ENCODE measurements at regions not wholly inside any gene's neighbourhood (a gene's known extent, or its start where the extent isn't known, plus 50 kb on each side); places are given as distances from the start of the nearest gene placed in this dataset.
"Not testable (repeated sequence)": the region's sequence is repeated elsewhere in the genome, so short reads cannot be mapped to it uniquely, and the experiment has no call there.

DNA sequence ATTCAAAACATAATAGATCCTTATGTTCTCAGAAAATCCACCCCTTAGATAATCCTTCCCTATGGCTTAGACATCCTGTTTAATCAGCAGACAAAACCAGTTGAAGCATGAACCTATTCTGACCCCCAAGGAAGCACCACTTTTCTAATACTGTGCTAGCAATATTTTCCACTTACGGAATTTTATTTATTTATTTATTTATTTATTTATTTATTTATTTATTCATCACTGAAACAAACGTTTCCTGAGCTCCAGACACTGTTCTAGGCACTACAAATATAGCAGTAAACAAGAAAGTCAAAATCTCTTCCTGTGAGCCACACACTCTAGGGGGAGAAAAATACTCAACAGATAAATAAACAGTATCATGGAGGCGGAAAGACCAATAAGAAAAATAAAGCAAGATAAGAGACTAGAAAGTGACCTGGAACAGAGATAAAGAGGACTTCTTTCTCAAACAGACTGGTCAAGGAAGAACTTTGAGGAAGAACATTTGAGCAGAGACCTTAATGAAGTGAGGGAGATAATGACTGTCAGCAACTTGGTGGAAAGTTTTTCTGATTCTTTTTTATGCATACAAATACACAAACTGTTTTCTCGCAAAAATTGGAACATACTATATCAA, 145.5 kb upstream of the POGK start:
- no peak overlapping the region for H3K4me3 ChIP-seq (ENCODE audit: low read length)
- H3K9me2 ChIP-seq (ENCODE audit: insufficient read depth, low read length): no peaks in the 10 kb centered on the region
- no peaks in the 10 kb centered on the region for H3K36me3 ChIP-seq (ENCODE audit: insufficient read depth, low read length)
- no peak overlapping the region for H2AFZ ChIP-seq (ENCODE audit: low read depth, low read length)
- no peak overlapping the region for H3K27ac ChIP-seq (ENCODE audit: low read length)
- no peaks in the 10 kb centered on the region for H3F3A ChIP-seq (ENCODE audit: insufficient read depth, low read length, poor library complexity, severe bottlenecking)
- H3K79me2 ChIP-seq (replicated peaks; ENCODE audit: insufficient read depth, low read length): no peaks in the 10 kb centered on the region
- H3K27me3 ChIP-seq (ENCODE audit: insufficient read depth, low read depth, low read length): no peaks in the 10 kb centered on the region
- no peaks in the 10 kb centered on the region for H3K9me3 ChIP-seq (ENCODE audit: low read length)
- no peaks in the 10 kb centered on the region for H4K20me1 ChIP-seq (ENCODE audit: insufficient read depth)
- TF ChIP-seq POLR2AphosphoS5 (IDR thresholded peaks at IDR 0.05): no peak
- TF ChIP-seq MXI1 (conservative IDR thresholded peaks at IDR 0.05; ENCODE audit: poor library complexity, severe bottlenecking): no peak
- no peak for TF ChIP-seq SMC3 (conservative IDR thresholded peaks at IDR 0.05; ENCODE audit: poor library complexity)
- TF ChIP-seq EP300 (conservative IDR thresholded peaks at IDR 0.05; ENCODE audit: poor library complexity, severe bottlenecking): no peak
- TF ChIP-seq, protein P1, sequence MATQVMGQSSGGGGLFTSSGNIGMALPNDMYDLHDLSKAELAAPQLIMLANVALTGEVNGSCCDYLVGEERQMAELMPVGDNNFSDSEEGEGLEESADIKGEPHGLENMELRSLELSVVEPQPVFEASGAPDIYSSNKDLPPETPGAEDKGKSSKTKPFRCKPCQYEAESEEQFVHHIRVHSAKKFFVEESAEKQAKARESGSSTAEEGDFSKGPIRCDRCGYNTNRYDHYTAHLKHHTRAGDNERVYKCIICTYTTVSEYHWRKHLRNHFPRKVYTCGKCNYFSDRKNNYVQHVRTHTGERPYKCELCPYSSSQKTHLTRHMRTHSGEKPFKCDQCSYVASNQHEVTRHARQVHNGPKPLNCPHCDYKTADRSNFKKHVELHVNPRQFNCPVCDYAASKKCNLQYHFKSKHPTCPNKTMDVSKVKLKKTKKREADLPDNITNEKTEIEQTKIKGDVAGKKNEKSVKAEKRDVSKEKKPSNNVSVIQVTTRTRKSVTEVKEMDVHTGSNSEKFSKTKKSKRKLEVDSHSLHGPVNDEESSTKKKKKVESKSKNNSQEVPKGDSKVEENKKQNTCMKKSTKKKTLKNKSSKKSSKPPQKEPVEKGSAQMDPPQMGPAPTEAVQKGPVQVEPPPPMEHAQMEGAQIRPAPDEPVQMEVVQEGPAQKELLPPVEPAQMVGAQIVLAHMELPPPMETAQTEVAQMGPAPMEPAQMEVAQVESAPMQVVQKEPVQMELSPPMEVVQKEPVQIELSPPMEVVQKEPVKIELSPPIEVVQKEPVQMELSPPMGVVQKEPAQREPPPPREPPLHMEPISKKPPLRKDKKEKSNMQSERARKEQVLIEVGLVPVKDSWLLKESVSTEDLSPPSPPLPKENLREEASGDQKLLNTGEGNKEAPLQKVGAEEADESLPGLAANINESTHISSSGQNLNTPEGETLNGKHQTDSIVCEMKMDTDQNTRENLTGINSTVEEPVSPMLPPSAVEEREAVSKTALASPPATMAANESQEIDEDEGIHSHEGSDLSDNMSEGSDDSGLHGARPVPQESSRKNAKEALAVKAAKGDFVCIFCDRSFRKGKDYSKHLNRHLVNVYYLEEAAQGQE (IDR thresholded peaks at IDR 0.05; ENCODE audit: borderline replicate concordance): no peak
- TF ChIP-seq RAD21 (conservative IDR thresholded peaks at IDR 0.05): no peak
- TF ChIP-seq TAF1 (IDR thresholded peaks at IDR 0.05; ENCODE audit: low read depth): no peak
- TF ChIP-seq, protein P2, sequence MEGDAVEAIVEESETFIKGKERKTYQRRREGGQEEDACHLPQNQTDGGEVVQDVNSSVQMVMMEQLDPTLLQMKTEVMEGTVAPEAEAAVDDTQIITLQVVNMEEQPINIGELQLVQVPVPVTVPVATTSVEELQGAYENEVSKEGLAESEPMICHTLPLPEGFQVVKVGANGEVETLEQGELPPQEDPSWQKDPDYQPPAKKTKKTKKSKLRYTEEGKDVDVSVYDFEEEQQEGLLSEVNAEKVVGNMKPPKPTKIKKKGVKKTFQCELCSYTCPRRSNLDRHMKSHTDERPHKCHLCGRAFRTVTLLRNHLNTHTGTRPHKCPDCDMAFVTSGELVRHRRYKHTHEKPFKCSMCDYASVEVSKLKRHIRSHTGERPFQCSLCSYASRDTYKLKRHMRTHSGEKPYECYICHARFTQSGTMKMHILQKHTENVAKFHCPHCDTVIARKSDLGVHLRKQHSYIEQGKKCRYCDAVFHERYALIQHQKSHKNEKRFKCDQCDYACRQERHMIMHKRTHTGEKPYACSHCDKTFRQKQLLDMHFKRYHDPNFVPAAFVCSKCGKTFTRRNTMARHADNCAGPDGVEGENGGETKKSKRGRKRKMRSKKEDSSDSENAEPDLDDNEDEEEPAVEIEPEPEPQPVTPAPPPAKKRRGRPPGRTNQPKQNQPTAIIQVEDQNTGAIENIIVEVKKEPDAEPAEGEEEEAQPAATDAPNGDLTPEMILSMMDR (IDR thresholded peaks at IDR 0.05; ENCODE audit: poor library complexity, severe bottlenecking): no peak
- TF ChIP-seq EZH2 (IDR thresholded peaks at IDR 0.05; ENCODE audit: borderline replicate concordance, insufficient read depth, low read length, poor library complexity, severe bottlenecking): no peak
- no peak overlapping the region for H3K9ac ChIP-seq (ENCODE audit: low read length)
- no peak overlapping the region for H3K4me2 ChIP-seq (ENCODE audit: low read length)

DNA sequence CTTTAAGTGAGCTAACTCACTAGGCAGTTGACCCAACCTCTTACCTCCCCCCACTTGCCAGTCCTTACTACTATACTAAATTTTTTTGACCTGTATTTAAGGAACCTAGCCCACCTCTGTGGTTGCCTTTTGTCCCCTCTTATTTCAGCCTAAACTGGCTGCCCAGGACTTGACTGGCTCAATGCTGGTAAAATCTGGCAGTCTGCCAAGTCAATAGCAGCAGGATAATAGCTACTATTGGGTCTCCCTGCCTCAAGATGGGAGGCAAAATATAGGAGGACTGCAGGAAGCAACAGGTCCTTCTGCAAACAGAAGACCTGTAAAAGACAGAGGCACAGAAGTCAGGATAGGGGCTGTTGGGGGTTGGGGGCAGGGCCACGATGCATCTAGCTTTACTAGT, 144.2 kb upstream of the POGK start:
- no peaks in the 10 kb centered on the region for H3K27me3 ChIP-seq (ENCODE audit: insufficient read depth, low read depth, low read length)
- H3K9ac ChIP-seq (ENCODE audit: low read length): no peak overlapping the region
- H3K36me3 ChIP-seq (ENCODE audit: insufficient read depth, low read length): no peaks in the 10 kb centered on the region
- no peaks in the 10 kb centered on the region for H3K9me3 ChIP-seq (ENCODE audit: low read length)
- no peak overlapping the region for H3K4me2 ChIP-seq (ENCODE audit: low read length)
- no peak for TF ChIP-seq RAD21 (conservative IDR thresholded peaks at IDR 0.05)
- TF ChIP-seq, protein P2 (IDR thresholded peaks at IDR 0.05; ENCODE audit: poor library complexity, severe bottlenecking): no peak
- H3F3A ChIP-seq (ENCODE audit: insufficient read depth, low read length, poor library complexity, severe bottlenecking): no peaks in the 10 kb centered on the region
- H3K9me2 ChIP-seq (ENCODE audit: insufficient read depth, low read length): no peaks in the 10 kb centered on the region
- H3K27ac ChIP-seq (ENCODE audit: low read length): no peak overlapping the region
- H3K79me2 ChIP-seq (replicated peaks; ENCODE audit: insufficient read depth, low read length): no peaks in the 10 kb centered on the region
- H4K20me1 ChIP-seq (ENCODE audit: insufficient read depth): no peaks in the 10 kb centered on the region
- H3K4me3 ChIP-seq (ENCODE audit: low read length): no peak overlapping the region
- no peak overlapping the region for H2AFZ ChIP-seq (ENCODE audit: low read depth, low read length)

DNA sequence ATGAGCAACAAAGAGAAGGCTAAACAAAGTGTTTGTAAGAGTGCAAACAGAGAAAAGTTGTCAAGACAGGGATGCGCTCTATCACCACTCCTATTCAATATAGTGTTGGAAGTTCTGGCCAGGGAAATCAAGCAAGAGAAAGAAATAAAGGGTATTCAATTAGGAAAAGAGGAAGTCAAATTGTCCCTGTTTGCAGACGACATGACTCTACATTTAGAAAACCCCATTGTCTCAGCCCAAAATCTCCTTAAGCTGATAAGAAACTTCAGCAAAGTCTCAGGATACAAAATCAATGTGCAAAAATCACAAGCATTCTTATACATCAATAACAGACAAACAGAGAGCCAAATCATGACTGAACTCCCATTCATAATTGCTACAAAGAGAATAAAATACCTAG, 143.4 kb upstream of the POGK start:
- not testable (repeated sequence) for H3K27me3 ChIP-seq (ENCODE audit: insufficient read depth, low read depth, low read length); H3K27ac ChIP-seq (ENCODE audit: low read length); H2AFZ ChIP-seq (ENCODE audit: low read depth, low read length); H3K4me3 ChIP-seq (ENCODE audit: low read length); H3K9me2 ChIP-seq (ENCODE audit: insufficient read depth, low read length); H3K9ac ChIP-seq (ENCODE audit: low read length); H3K36me3 ChIP-seq (ENCODE audit: insufficient read depth, low read length); H3K4me2 ChIP-seq (ENCODE audit: low read length); H3K9me3 ChIP-seq (ENCODE audit: low read length); H3F3A ChIP-seq (ENCODE audit: insufficient read depth, low read length, poor library complexity, severe bottlenecking); H4K20me1 ChIP-seq (ENCODE audit: insufficient read depth); H3K79me2 ChIP-seq (replicated peaks; ENCODE audit: insufficient read depth, low read length)

Measured in neural cell (in vitro differentiated cells).